RWPE2 (cell line): ENCODE measurements at regions not wholly inside any gene's neighbourhood (a gene's known extent, or its start where the extent isn't known, plus 50 kb on each side); places are given as distances from the start of the nearest gene placed in this dataset.

Experiments used
- ATAC-seq: fragments of 200-7000 bp; cut with Tn5 transposase; 3 replicates; pipeline ENCODE4 v1.9.1; 2021; ENCODE audit warnings: low read depth
- DNase-seq: peaks from one replicate; pipeline ENCODE4 v3.0.0-alpha.2; 2020; ENCODE audit warnings: low spot score
- H3K27ac ChIP-seq: fragments of 450-650 bp; 2 replicates; pipeline ENCODE4 v1.5.1; 2017; ENCODE audit warnings: mild to moderate bottlenecking; ENCODE audit not compliant: poor library complexity, severe bottlenecking
- H3K27me3 ChIP-seq: fragments of 250-450 bp; sonication (Bioruptor Pico); 2 replicates; pipeline ENCODE4 v1.5.1; 2021; ENCODE audit warnings: mild to moderate bottlenecking, moderate library complexity; ENCODE audit not compliant: insufficient read depth, poor library complexity, severe bottlenecking
- H3K36me3 ChIP-seq: fragments of 250-450 bp; sonication (Bioruptor Pico); 2 replicates; pipeline ENCODE4 v1.5.1; 2020; ENCODE audit warnings: low read depth, mild to moderate bottlenecking, moderate library complexity
- H3K4me1 ChIP-seq: fragments of 250-450 bp; sonication (Bioruptor Pico); 2 replicates; pipeline ENCODE4 v1.5.1; 2021; ENCODE audit warnings: mild to moderate bottlenecking, moderate library complexity; ENCODE audit not compliant: insufficient read depth, poor library complexity, severe bottlenecking
- H3K4me3 ChIP-seq: fragments of 250-450 bp; sonication (Bioruptor Pico); 2 replicates; pipeline ENCODE4 v1.5.1; 2021; ENCODE audit warnings: mild to moderate bottlenecking, moderate library complexity; ENCODE audit not compliant: severe bottlenecking
- H3K9me3 ChIP-seq: fragments of 250-450 bp; sonication (Bioruptor Pico); 2 replicates; pipeline ENCODE4 v1.5.1; 2021; ENCODE audit warnings: mild to moderate bottlenecking, moderate library complexity; ENCODE audit not compliant: severe bottlenecking
- CTCF ChIP-seq: fragments of 450-650 bp; IDR thresholded peaks from one replicate; pipeline ENCODE4 v1.5.1; 2017; ENCODE audit warnings: mild to moderate bottlenecking, moderate library complexity; ENCODE audit not compliant: poor library complexity, severe bottlenecking

GRCh38 chr5:13186177-13186576 lies 758.3 kb downstream of the DNAH5 start:
- no peak for DNase-seq

GRCh38 chr5:13179407-13180087 lies 764.9 kb downstream of the DNAH5 start:
- H3K36me3 ChIP-seq = no peaks in the 10 kb centered on the region
- no peak for DNase-seq
- no peak overlapping the region for H3K4me3 ChIP-seq
- no peak overlapping the region for H3K27ac ChIP-seq
- H3K4me1 ChIP-seq = no peaks in the 10 kb centered on the region
- no peaks in the 10 kb centered on the region for H3K27me3 ChIP-seq
- ATAC-seq = no peak
- H3K9me3 ChIP-seq = no peaks in the 10 kb centered on the region
- no peak for TF ChIP-seq CTCF

More at GRCh38 chr5:13186177-13186576, 758.3 kb downstream of the DNAH5 start:
- Histone ChIP-seq H3K27me3 (no peaks in the 10 kb centered on the region), H3K27ac (no peak overlapping the region), H3K36me3 (no peaks in the 10 kb centered on the region), H3K4me3 (no peak overlapping the region), H3K4me1 (no peaks in the 10 kb centered on the region), H3K9me3 (no peaks in the 10 kb centered on the region)
- no peak for TF ChIP-seq CTCF
- ATAC-seq = no peak

- peak; percentile 100 for ATAC-seq
- DNase-seq = peak; percentile 88
- H3K36me3 ChIP-seq = no peaks in the 10 kb centered on the region
- H3K27me3 ChIP-seq = no peaks in the 10 kb centered on the region
- no peaks in the 10 kb centered on the region for H3K9me3 ChIP-seq
- H3K4me3 ChIP-seq = no peak overlapping the region
- H3K27ac ChIP-seq = no peak overlapping the region
- TF ChIP-seq CTCF = no peak
- peaks cover 10% of the 10 kb centered on the region for H3K4me1 ChIP-seq
Observed at GRCh38 chr5:13143630-13144029, 800.9 kb downstream of the DNAH5 start.

GRCh38 chr5:13143214-13143613 lies 801.3 kb downstream of the DNAH5 start:
- no peak for TF ChIP-seq CTCF
- H3K9me3 ChIP-seq = no peaks in the 10 kb centered on the region
- H3K4me1 ChIP-seq = peaks cover 10% of the 10 kb centered on the region
- ATAC-seq (no peak), DNase-seq (no peak)
- no peaks in the 10 kb centered on the region for H3K27me3 ChIP-seq
- no peak overlapping the region for H3K27ac ChIP-seq
- no peaks in the 10 kb centered on the region for H3K36me3 ChIP-seq
- no peak overlapping the region for H3K4me3 ChIP-seq

GRCh38 chr5:13133951-13134350 lies 810.5 kb downstream of the DNAH5 start:
- Histone ChIP-seq H3K36me3 (no peaks in the 10 kb centered on the region), H3K27me3 (no peaks in the 10 kb centered on the region), H3K4me1 (no peaks in the 10 kb centered on the region), H3K27ac (no peak overlapping the region), H3K4me3 (no peak overlapping the region), H3K9me3 (no peaks in the 10 kb centered on the region)
- no peak for TF ChIP-seq CTCF
- ATAC-seq (no peak), DNase-seq (no peak)
